Epithelial cell of esophagus (primary cell): ENCODE measurements at regions not wholly inside any gene's neighbourhood (a gene's known extent, or its start where the extent isn't known, plus 50 kb on each side); places are given as distances from the start of the nearest gene placed in this dataset.

Source experiments
- DNase-seq: peaks from one replicate; pipeline ENCODE4 v3.0.0; 2010; ENCODE audit warnings: low read depth
- H3K4me3 ChIP-seq: 2 replicates; pipeline ENCODE4 v1.5.1; 2011; ENCODE audit warnings: mild to moderate bottlenecking, low read length, control low read depth
- CTCF ChIP-seq: IDR thresholded peaks from 2 replicates; pipeline ENCODE4 v1.5.1; 2011; ENCODE audit warnings: low read depth, mild to moderate bottlenecking, low read length, control low read depth, inconsistent platforms; ENCODE audit not compliant: insufficient read depth; ENCODE audit errors: missing control alignments

GRCh38 chr5:77882670-77883257, 106.6 kb upstream of the TBCA start:
- DNase-seq, result peak; percentile 92
- no peak overlapping the region for H3K4me3 ChIP-seq
- no peak for TF ChIP-seq CTCF

GRCh38 chr5:77881528-77881927, 105.4 kb upstream of the TBCA start:
- H3K4me3 ChIP-seq, result no peak overlapping the region
- DNase-seq, result no peak
- no peak for TF ChIP-seq CTCF

- no peak for DNase-seq
- no peak for TF ChIP-seq CTCF
- H3K4me3 ChIP-seq, result no peak overlapping the region
Measured at GRCh38 chr5:77877516-77878355, 101.6 kb upstream of the TBCA start.

- TF ChIP-seq CTCF, result no peak
- no peak overlapping the region for H3K4me3 ChIP-seq
- DNase-seq, result no peak
Measured at GRCh38 chr5:77876862-77877502, 100.8 kb upstream of the TBCA start.

GRCh38 chr5:77876316-77876715, 100.2 kb upstream of the TBCA start:
- no peak overlapping the region for H3K4me3 ChIP-seq
- no peak for DNase-seq
- no peak for TF ChIP-seq CTCF

- H3K4me3 ChIP-seq, result no peak overlapping the region
- no peak for TF ChIP-seq CTCF
- DNase-seq, result no peak
Measured at GRCh38 chr5:77874691-77875090, 98.6 kb upstream of the TBCA start.

- DNase-seq, result no peak
- H3K4me3 ChIP-seq, result no peak overlapping the region
- no peak for TF ChIP-seq CTCF
Measured at GRCh38 chr5:77873239-77873638, 97.1 kb upstream of the TBCA start.
